ENCODE measurements at regions not wholly inside any gene's neighbourhood (a gene's known extent, or its start where the extent isn't known, plus 50 kb on each side); places are given as distances from the start of the nearest gene placed in this dataset.

GRCh38 chr6:1500913-1501312 is 108.8 kb upstream of the FOXC1 start:
- no peak for DNase-seq (ENCODE audit: insufficient read length)
- no peak for TF ChIP-seq POLR2AphosphoS5 (IDR thresholded peaks at IDR 0.05; ENCODE audit: low read depth, low read length)
- no peak for TF ChIP-seq POLR2A (IDR thresholded peaks at IDR 0.05; ENCODE audit: low read depth, low read length)
- no peak for TF ChIP-seq TAF1 (IDR thresholded peaks at IDR 0.05; ENCODE audit: borderline replicate concordance, low read depth, low read length)
- no peak for FAIRE-seq

GRCh38 chr6:1502041-1502440 is 107.7 kb upstream of the FOXC1 start:
- no peak for TF ChIP-seq POLR2A (IDR thresholded peaks at IDR 0.05; ENCODE audit: low read depth, low read length)
- TF ChIP-seq POLR2AphosphoS5 (IDR thresholded peaks at IDR 0.05; ENCODE audit: low read depth, low read length) = no peak
- no peak for TF ChIP-seq TAF1 (IDR thresholded peaks at IDR 0.05; ENCODE audit: borderline replicate concordance, low read depth, low read length)
- DNase-seq (ENCODE audit: insufficient read length) (no peak), FAIRE-seq (no peak)

- FAIRE-seq (no peak), DNase-seq (ENCODE audit: insufficient read length) (no peak)
- TF ChIP-seq POLR2AphosphoS5 (IDR thresholded peaks at IDR 0.05; ENCODE audit: low read depth, low read length) (no peak), POLR2A (IDR thresholded peaks at IDR 0.05; ENCODE audit: low read depth, low read length) (no peak), TAF1 (IDR thresholded peaks at IDR 0.05; ENCODE audit: borderline replicate concordance, low read depth, low read length) (no peak)
Measured at GRCh38 chr6:1503811-1504210, 105.9 kb upstream of the FOXC1 start.

DNA sequence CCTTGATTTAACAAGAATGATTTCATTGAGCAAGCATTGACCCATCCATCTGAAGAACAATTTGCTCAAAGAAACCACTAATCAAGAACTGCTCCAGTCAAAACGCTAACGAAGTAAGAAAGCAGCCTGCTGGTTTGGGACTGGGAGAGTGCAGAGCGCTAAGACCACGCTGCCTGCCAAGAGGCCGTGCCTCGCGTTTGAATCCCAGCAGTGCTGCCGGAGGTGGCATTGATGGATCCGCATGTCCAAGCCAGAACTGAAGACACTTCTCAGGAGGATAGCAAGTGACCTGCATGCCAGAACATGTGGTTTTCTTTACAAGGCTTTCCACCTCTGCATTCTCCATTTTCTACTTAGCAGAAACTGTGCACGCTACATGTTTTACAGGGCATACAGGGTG is 105.2 kb upstream of the FOXC1 start:
- DNase-seq (ENCODE audit: insufficient read length) = no peak
- no peak for FAIRE-seq

DNA sequence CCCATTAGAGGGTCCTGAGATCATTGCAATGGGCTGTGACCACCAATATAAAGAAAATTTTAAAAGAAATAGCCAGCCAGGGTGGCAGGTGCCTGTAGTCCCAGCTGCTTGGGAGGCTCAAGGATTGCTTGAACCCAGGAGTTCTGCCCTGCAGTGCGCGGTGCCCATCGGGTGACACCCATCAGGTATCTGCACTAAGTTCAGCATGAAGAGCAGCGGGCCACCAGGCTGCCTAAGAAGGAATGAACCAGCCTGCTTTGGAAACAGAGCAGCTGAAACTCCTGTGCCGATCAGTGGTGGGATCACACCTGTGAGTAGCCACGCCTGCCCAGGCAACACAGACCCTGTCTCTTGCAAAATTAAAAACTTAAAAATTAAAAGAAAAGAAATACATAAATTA is 102.5 kb upstream of the FOXC1 start:
- TF ChIP-seq POLR2A (IDR thresholded peaks at IDR 0.05; ENCODE audit: low read depth, low read length) (no peak), TAF1 (IDR thresholded peaks at IDR 0.05; ENCODE audit: borderline replicate concordance, low read depth, low read length) (no peak)
- DNase-seq (ENCODE audit: insufficient read length) (no peak), FAIRE-seq (no peak)

More for the DNA sequence above, 105.2 kb upstream of the FOXC1 start:
- no peak for TF ChIP-seq TAF1 (IDR thresholded peaks at IDR 0.05; ENCODE audit: borderline replicate concordance, low read depth, low read length)
- TF ChIP-seq POLR2A (IDR thresholded peaks at IDR 0.05; ENCODE audit: low read depth, low read length) = no peak
- no peak for TF ChIP-seq POLR2AphosphoS5 (IDR thresholded peaks at IDR 0.05; ENCODE audit: low read depth, low read length)

- DNase-seq (ENCODE audit: insufficient read length) (no peak), FAIRE-seq (no peak)
- no peak for TF ChIP-seq POLR2AphosphoS5 (IDR thresholded peaks at IDR 0.05; ENCODE audit: low read depth, low read length)
- TF ChIP-seq POLR2A (IDR thresholded peaks at IDR 0.05; ENCODE audit: low read depth, low read length) = no peak
- TF ChIP-seq TAF1 (IDR thresholded peaks at IDR 0.05; ENCODE audit: borderline replicate concordance, low read depth, low read length) = no peak
Measured at GRCh38 chr6:1509241-1509640, 100.5 kb upstream of the FOXC1 start.

- no peak for FAIRE-seq
- TF ChIP-seq POLR2AphosphoS5 (IDR thresholded peaks at IDR 0.05; ENCODE audit: low read depth, low read length) (no peak), TAF1 (IDR thresholded peaks at IDR 0.05; ENCODE audit: borderline replicate concordance, low read depth, low read length) (no peak), POLR2A (IDR thresholded peaks at IDR 0.05; ENCODE audit: low read depth, low read length) (no peak)
- DNase-seq (ENCODE audit: insufficient read length) = no peak
Measured at GRCh38 chr6:1510239-1510638, 99.5 kb upstream of the FOXC1 start.

GRCh38 chr6:1513215-1513780 is 96.4 kb upstream of the FOXC1 start:
- TF ChIP-seq POLR2A (IDR thresholded peaks at IDR 0.05; ENCODE audit: low read depth, low read length) = no peak
- TF ChIP-seq POLR2AphosphoS5 (IDR thresholded peaks at IDR 0.05; ENCODE audit: low read depth, low read length) = no peak
- no peak for TF ChIP-seq TAF1 (IDR thresholded peaks at IDR 0.05; ENCODE audit: borderline replicate concordance, low read depth, low read length)
- no peak for FAIRE-seq
- DNase-seq (ENCODE audit: insufficient read length) = no peak

GRCh38 chr6:1514078-1514477 is 95.6 kb upstream of the FOXC1 start:
- FAIRE-seq = no peak
- TF ChIP-seq POLR2AphosphoS5 (IDR thresholded peaks at IDR 0.05; ENCODE audit: low read depth, low read length) = no peak
- no peak for TF ChIP-seq TAF1 (IDR thresholded peaks at IDR 0.05; ENCODE audit: borderline replicate concordance, low read depth, low read length)
- no peak for TF ChIP-seq POLR2A (IDR thresholded peaks at IDR 0.05; ENCODE audit: low read depth, low read length)
- DNase-seq (ENCODE audit: insufficient read length) = no peak

GRCh38 chr6:1515280-1515679 is 94.4 kb upstream of the FOXC1 start:
- FAIRE-seq = no peak
- DNase-seq (ENCODE audit: insufficient read length) = no peak
- TF ChIP-seq POLR2A (IDR thresholded peaks at IDR 0.05; ENCODE audit: low read depth, low read length) (no peak), TAF1 (IDR thresholded peaks at IDR 0.05; ENCODE audit: borderline replicate concordance, low read depth, low read length) (no peak), POLR2AphosphoS5 (IDR thresholded peaks at IDR 0.05; ENCODE audit: low read depth, low read length) (no peak)

DNA sequence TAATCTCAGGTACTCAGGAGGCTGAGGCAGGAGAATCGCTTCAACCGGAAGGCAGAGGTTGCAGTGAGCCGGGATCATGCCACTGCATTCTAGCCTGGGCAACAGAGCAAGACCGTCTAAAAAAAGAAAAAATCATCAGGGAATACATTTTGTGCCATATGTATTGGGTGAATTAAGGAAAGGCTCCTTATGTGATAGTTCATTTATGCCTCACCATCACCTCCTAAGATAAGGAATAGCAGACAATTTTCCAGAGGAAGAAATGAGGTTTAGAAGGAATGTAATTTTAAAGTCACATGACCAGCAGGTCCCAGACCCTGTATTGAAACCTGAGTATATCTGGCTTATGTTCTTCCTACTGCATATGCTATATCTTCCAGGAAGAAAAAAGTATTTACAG is 93.9 kb upstream of the FOXC1 start:
- no peak for TF ChIP-seq POLR2AphosphoS5 (IDR thresholded peaks at IDR 0.05; ENCODE audit: low read depth, low read length)
- TF ChIP-seq POLR2A (IDR thresholded peaks at IDR 0.05; ENCODE audit: low read depth, low read length) = no peak
- no peak for TF ChIP-seq TAF1 (IDR thresholded peaks at IDR 0.05; ENCODE audit: borderline replicate concordance, low read depth, low read length)
- no peak for FAIRE-seq
- no peak for DNase-seq (ENCODE audit: insufficient read length)

GRCh38 chr6:1516742-1517520 is 92.8 kb upstream of the FOXC1 start:
- DNase-seq (ENCODE audit: insufficient read length) (no peak), FAIRE-seq (no peak)
- TF ChIP-seq POLR2AphosphoS5 (IDR thresholded peaks at IDR 0.05; ENCODE audit: low read depth, low read length) (no peak), TAF1 (IDR thresholded peaks at IDR 0.05; ENCODE audit: borderline replicate concordance, low read depth, low read length) (no peak), POLR2A (IDR thresholded peaks at IDR 0.05; ENCODE audit: low read depth, low read length) (no peak)
